Keratinocyte (primary cell): ENCODE measurements at regions not wholly inside any gene's neighbourhood (a gene's known extent, or its start where the extent isn't known, plus 50 kb on each side); places are given as distances from the start of the nearest gene placed in this dataset.
"Not testable (repeated sequence)": the region's sequence is repeated elsewhere in the genome, so short reads cannot be mapped to it uniquely, and the experiment has no call there.

Experiments used
- DNase-seq: peaks from one replicate; pipeline ENCODE4 v3.0.0-alpha.2; 2011; ENCODE audit warnings: low read depth, missing footprints, low spot score
- FAIRE-seq: peaks from 2 replicates; lab custom pipeline; 2011; peaks lifted over from hg19 to GRCh38; lab: Jason Lieb, UNC
- H2AFZ ChIP-seq: 2 replicates; pipeline ENCODE4 v1.6.0; 2012; ENCODE audit warnings: low read length, control low read depth, inconsistent platforms; ENCODE audit not compliant: control insufficient read depth
- H3K27ac ChIP-seq: 2 replicates; pipeline ENCODE4 v1.5.1; 2011; ENCODE audit warnings: low read length; ENCODE audit not compliant: control insufficient read depth, insufficient read depth
- H3K27me3 ChIP-seq: 3 replicates; pipeline ENCODE4 v1.6.0; 2011; ENCODE audit warnings: low read length; ENCODE audit not compliant: control insufficient read depth, insufficient read depth; ENCODE audit errors: extremely low read depth
- H3K36me3 ChIP-seq, 2 experiments: 2 replicates in 1 of 2; 3 replicates in 1 of 2; pipeline ENCODE4 v1.5.1; 2011; ENCODE audit warnings: low read length in 2 of 2, mild to moderate bottlenecking in 1 of 2; ENCODE audit not compliant: control insufficient read depth in 2 of 2, insufficient read depth in 2 of 2; ENCODE audit errors: extremely low read depth in 1 of 2
- H3K4me1 ChIP-seq: 3 replicates; pipeline ENCODE4 v1.5.1; 2011; ENCODE audit warnings: low read length; ENCODE audit not compliant: control insufficient read depth, insufficient read depth; ENCODE audit errors: extremely low read depth
- H3K4me2 ChIP-seq: 3 replicates; pipeline ENCODE4 v1.6.0; 2011; ENCODE audit warnings: low read depth, low read length; ENCODE audit not compliant: control insufficient read depth, insufficient read depth; ENCODE audit errors: extremely low read depth
- H3K4me3 ChIP-seq, 3 experiments: fragments of 200-600 bp in 1 of 3; sonication (generic) in 1 of 3; 2 replicates in 2 of 3; 3 replicates in 1 of 3; pipeline ENCODE4 v1.5.1; 2011 to 2016; ENCODE audit warnings: low read length in 3 of 3, mild to moderate bottlenecking in 3 of 3, control low read depth in 2 of 3, inconsistent platforms in 1 of 3, low read depth in 1 of 3, mixed read lengths in 1 of 3, mixed run types in 1 of 3, moderate library complexity in 1 of 3; ENCODE audit not compliant: control insufficient read depth in 2 of 3, insufficient read depth in 2 of 3; ENCODE audit errors: extremely low read depth in 1 of 3
- H3K79me2 ChIP-seq: 2 replicates; pipeline ENCODE4 v1.6.0; 2012; ENCODE audit warnings: low read length; ENCODE audit not compliant: control insufficient read depth, insufficient read depth
- H3K9ac ChIP-seq: 3 replicates; pipeline ENCODE4 v1.6.0; 2011; ENCODE audit warnings: low read length; ENCODE audit not compliant: control insufficient read depth, insufficient read depth; ENCODE audit errors: extremely low read depth
- H3K9me1 ChIP-seq: 3 replicates; pipeline ENCODE4 v1.6.0; 2011; ENCODE audit warnings: low read length; ENCODE audit not compliant: control insufficient read depth, insufficient read depth; ENCODE audit errors: extremely low read depth
- H3K9me3 ChIP-seq: 2 replicates; pipeline ENCODE4 v1.5.1; 2012; ENCODE audit warnings: low read depth, low read length; ENCODE audit not compliant: control insufficient read depth
- H4K20me1 ChIP-seq: 3 replicates; pipeline ENCODE4 v1.6.0; 2011; ENCODE audit warnings: low read length; ENCODE audit not compliant: control insufficient read depth, insufficient read depth; ENCODE audit errors: extremely low read depth
- EZH2 ChIP-seq: IDR thresholded peaks from one replicate; pipeline ENCODE4 v1.6.1; 2012; ENCODE audit warnings: inconsistent platforms, mild to moderate bottlenecking, low read length, moderate library complexity
- dilution Hi-C: fragments of 300-500 bp; cut with MboI; formaldehyde crosslinking; loops from one replicate; pipeline ENCODE4 v1.7.0; 2020; ENCODE audit warnings: low sequenced_read_pairs; ENCODE audit not compliant: extremely low pct_ligation_motif_present
- TF ChIP-seq, protein P1 (sequence below), 3 experiments: IDR thresholded peaks in 1 of 3; conservative IDR thresholded peaks in 1 of 3; optimal IDR thresholded peaks in 1 of 3; 2 replicates in 2 of 3; 3 replicates in 1 of 3; pipeline versions ENCODE3 to v1.5.1; 2011; ENCODE audit warnings: low read length in 3 of 3, mild to moderate bottlenecking in 3 of 3, moderate library complexity in 2 of 3, control low read depth in 1 of 3, inconsistent platforms in 1 of 3; ENCODE audit not compliant: insufficient read depth in 2 of 3; ENCODE audit errors: extremely low read depth in 1 of 3

DNA sequence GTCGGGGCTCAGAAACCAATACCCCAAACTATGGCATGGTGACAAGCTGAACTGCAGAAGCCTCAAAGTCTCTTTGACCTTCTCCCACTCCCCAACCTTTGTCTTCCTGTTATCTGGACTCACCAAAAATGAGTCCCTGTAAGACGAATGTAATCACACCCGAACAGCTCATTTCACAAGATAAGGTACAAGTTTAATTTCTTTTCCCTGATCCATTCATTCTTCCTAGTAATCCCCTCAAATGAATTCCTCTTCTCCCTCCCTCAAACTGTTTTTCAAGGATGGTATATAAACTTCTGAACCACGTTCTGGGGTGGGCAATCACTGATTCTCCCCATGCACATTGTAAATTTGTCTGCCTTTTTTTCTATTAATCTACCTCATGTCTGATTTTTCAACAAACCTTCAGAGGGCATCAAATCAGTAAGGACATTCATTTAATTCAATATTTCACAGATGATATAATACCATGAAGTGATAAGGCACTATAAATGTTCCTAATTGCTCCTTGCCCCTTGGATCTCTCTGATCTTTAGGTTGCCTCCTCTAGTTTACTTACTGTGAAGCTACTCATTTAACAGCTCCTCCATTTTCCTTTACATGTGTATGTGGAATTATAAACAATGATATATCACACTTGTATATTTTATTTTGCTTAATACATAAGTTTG is 77.2 kb downstream of the OR2B2 start:
- Histone ChIP-seq H3K4me2 (no peak overlapping the region), H3K9ac (no peak overlapping the region), H3K36me3 (no peaks in the 10 kb centered on the region), H4K20me1 (no peaks in the 10 kb centered on the region), H3K27ac (no peak overlapping the region), H2AFZ (no peak overlapping the region), H3K79me2 (no peaks in the 10 kb centered on the region), H3K4me1 (peaks cover 21% of the 10 kb centered on the region), H3K9me3 (no peaks in the 10 kb centered on the region), H3K9me1 (no peaks in the 10 kb centered on the region), H3K27me3 (no peaks in the 10 kb centered on the region), H3K4me3 (no peak overlapping the region)
- FAIRE-seq (no peak), DNase-seq (no peak)
- TF ChIP-seq EZH2 = no peak
- TF ChIP-seq, protein P1, sequence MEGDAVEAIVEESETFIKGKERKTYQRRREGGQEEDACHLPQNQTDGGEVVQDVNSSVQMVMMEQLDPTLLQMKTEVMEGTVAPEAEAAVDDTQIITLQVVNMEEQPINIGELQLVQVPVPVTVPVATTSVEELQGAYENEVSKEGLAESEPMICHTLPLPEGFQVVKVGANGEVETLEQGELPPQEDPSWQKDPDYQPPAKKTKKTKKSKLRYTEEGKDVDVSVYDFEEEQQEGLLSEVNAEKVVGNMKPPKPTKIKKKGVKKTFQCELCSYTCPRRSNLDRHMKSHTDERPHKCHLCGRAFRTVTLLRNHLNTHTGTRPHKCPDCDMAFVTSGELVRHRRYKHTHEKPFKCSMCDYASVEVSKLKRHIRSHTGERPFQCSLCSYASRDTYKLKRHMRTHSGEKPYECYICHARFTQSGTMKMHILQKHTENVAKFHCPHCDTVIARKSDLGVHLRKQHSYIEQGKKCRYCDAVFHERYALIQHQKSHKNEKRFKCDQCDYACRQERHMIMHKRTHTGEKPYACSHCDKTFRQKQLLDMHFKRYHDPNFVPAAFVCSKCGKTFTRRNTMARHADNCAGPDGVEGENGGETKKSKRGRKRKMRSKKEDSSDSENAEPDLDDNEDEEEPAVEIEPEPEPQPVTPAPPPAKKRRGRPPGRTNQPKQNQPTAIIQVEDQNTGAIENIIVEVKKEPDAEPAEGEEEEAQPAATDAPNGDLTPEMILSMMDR (optimal IDR thresholded peaks at IDR 0.05 in 1 of 3, IDR thresholded peaks at IDR 0.05 in 1 of 3, conservative IDR thresholded peaks at IDR 0.05 in 1 of 3; ENCODE audit: extremely low read depth in 1 of 3, insufficient read depth in 2 of 3, low read length in 3 of 3) = no peak
- dilution Hi-C loops = no loop called here

DNA sequence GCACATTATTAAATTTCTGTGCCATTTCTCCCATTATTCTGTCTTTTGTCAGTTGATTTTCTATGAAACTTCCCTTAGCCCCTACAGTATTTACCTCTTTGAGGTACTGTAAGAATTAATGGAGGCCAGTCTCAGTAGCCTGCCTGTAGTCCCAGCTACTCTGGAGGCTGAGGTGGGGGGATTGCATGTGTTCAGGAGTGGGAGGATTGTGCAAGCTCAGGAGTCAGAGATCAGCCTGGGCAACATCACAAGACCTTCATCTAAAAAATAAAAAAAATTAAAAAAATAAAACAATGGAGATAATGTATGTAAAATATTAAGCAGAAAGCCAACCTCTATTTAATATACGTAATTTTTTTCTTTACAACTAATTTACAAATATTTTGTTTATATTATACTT is 77.8 kb downstream of the OR2B2 start:
- no peaks in the 10 kb centered on the region for H4K20me1 ChIP-seq
- peaks cover 20% of the 10 kb centered on the region for H3K4me1 ChIP-seq
- H3K27ac ChIP-seq = no peak overlapping the region
- no peaks in the 10 kb centered on the region for H3K9me1 ChIP-seq
- FAIRE-seq (no peak), DNase-seq (no peak)
- H3K4me2 ChIP-seq = no peak overlapping the region
- no peaks in the 10 kb centered on the region for H3K27me3 ChIP-seq
- H3K9me3 ChIP-seq = no peaks in the 10 kb centered on the region
- no peak overlapping the region for H2AFZ ChIP-seq
- H3K79me2 ChIP-seq = no peaks in the 10 kb centered on the region
- dilution Hi-C loops = no loop called here
- H3K9ac ChIP-seq = no peak overlapping the region
- no peak overlapping the region for H3K4me3 ChIP-seq
- no peaks in the 10 kb centered on the region for H3K36me3 ChIP-seq
- no peak for TF ChIP-seq EZH2
- TF ChIP-seq, protein P1 (optimal IDR thresholded peaks at IDR 0.05 in 1 of 3, IDR thresholded peaks at IDR 0.05 in 1 of 3, conservative IDR thresholded peaks at IDR 0.05 in 1 of 3; ENCODE audit: extremely low read depth in 1 of 3, insufficient read depth in 2 of 3, low read length in 3 of 3) = no peak

DNA sequence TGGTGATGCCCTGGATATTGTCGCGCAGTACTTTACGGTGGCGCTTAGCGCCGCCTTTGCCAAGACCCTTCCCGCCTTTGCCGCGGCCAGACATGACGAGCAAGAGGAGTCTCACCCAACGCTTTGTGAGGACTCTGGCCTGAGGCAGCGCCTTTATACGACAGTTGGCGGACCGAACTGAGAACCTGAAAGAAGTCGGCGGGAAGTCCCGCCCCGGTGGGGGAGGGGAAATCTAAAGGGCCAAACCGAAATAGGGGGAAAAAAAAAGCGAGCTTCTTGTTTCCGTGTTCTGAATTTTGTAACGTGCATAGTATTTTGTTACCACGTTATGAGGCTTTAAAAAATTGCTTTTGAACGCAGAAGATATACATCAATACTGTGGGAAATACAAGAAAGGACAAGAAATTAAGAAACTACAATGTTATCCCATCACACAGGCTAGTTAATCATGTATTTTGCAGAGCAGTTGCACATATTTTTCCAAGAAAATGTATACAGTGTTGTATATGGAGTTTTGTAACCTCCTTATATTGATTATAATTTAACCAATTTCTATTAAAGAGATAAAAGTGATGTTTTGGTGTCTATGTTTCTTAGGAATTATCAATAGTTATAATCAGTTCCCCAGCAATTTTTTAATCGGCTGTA is 80.6 kb downstream of the OR2B2 start:
- Histone ChIP-seq H3K27ac (peak overlapping the region; percentile 36), H3K4me2 (peak overlapping the region; percentile 74), H3K4me1 (peaks cover 17% of the 10 kb centered on the region), H2AFZ (peak overlapping the region; percentile 4), H3K4me3 (peak overlapping the region; percentile 29 to 48 (median 29)), H3K9ac (peak overlapping the region; percentile 82)
- H3K79me2 ChIP-seq, H3K9me1 ChIP-seq, H3K9me3 ChIP-seq, DNase-seq, H3K36me3 ChIP-seq, H4K20me1 ChIP-seq, dilution Hi-C loops, H3K27me3 ChIP-seq: not testable (repeated sequence)
- FAIRE-seq = peak; percentile 77
